Activated CD4-positive, alpha-beta T cell treated with anti-CD3 and anti-CD28 coated beads, Interleukin-2, amount 10 ng/mL, durations not matched to agents 7 days and 5 days (primary cell): ENCODE measurements at regions not wholly inside any gene's neighbourhood (a gene's known extent, or its start where the extent isn't known, plus 50 kb on each side); places are given as distances from the start of the nearest gene placed in this dataset.
"Not testable (repeated sequence)": the region's sequence is repeated elsewhere in the genome, so short reads cannot be mapped to it uniquely, and the experiment has no call there.

ENCODE experiments used
- CTCF ChIA-PET: fragments of 350-600 bp; sonication (Branson Sonifier 250); formaldehyde crosslinking; loops from one replicate; lab custom pipeline; 2021; ENCODE audit warnings: antibody characterized with exemption; lab: Charles Lee
- POLR2A ChIA-PET: fragments of 350-600 bp; sonication (Branson Sonifier 250); formaldehyde crosslinking; loops from one replicate; lab custom pipeline; 2021; ENCODE audit warnings: antibody characterized with exemption; lab: Charles Lee
- DNase-seq: peaks from one replicate; pipeline ENCODE4 v3.0.0-alpha.2; 2020
- H3K27ac Mint-ChIP-seq: one replicate; pipeline ENCODE4 v1.8.0; 2021; ENCODE audit warnings: mild to moderate bottlenecking, moderate library complexity, mixed read lengths
- H3K27me3 Mint-ChIP-seq: one replicate; pipeline ENCODE4 v1.8.0; 2021; ENCODE audit warnings: mixed read lengths
- H3K36me3 Mint-ChIP-seq: one replicate; pipeline ENCODE4 v1.8.0; 2021; ENCODE audit warnings: low read depth, mixed read lengths
- H3K4me1 Mint-ChIP-seq: one replicate; pipeline ENCODE4 v1.8.0; 2021; ENCODE audit warnings: mixed read lengths
- H3K4me3 Mint-ChIP-seq: one replicate; pipeline ENCODE4 v1.8.0; 2021; ENCODE audit warnings: mild to moderate bottlenecking, moderate library complexity, mixed read lengths
- H3K9me3 Mint-ChIP-seq: one replicate; pipeline ENCODE4 v1.8.0; 2021; ENCODE audit warnings: mixed read lengths

DNA sequence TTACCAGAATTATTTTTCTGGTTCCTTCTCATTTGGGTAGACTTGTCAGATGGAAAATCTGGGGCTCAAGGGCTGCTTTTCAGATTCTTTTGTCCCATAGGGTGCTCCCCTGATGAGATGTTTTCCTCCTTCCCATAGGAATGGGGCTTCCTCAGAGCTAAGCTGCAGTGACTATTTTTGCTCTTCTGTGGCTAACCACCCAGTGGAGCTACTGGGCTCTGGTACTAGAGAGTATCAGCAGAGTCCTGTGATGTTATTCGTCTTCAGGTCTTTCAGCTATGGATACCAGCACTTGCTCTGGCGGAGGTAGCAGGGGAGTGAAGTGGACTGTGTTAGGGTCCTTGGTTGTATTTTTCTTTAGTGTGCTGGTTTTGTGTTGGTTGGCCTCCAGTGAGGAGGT lies 716.1 kb upstream of the LMO3 start:
- no peaks in the 10 kb centered on the region for H3K4me1 Mint-ChIP-seq
- POLR2A ChIA-PET, result no interaction called here

DNA sequence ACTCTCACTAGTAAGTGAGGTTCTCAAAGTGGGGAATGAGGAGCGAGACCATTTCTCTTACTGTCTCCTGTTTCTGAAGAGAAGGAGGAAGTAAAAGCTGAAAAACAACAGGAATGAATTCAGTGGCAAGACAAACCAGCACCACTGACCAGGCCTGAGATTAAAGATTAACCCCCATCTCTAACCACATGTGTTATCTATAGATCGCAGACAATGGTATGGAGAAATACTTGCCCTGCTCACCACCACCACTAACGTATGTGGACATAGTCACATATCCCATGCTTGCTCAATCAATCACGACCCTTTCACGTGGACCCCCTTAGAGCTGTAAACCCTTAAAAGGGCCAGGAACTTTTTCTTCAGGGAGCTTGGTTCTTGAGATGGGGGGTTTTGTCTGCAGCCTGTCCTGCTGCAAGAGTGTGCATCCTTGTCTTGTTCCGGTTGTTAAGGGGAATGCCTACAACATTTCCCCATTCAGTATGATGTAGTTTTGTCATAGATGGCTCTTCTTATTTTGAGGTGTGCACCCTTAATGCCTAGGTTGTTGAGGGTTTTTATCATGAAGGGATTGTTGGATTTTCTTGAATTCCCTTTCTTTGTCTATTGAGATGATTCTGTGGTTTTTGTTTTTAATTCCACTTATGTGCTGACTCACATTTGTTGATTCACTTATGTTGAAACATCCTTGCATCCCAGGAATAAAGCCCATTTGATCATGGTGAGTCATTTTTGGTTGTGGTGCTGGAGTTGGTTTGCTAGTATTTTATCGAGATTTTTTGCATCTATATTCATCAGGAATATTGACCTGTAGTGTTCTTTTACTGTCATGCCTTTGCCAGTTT lies 698.8 kb upstream of the LMO3 start:
- no peaks in the 10 kb centered on the region for H3K27me3 Mint-ChIP-seq
- CTCF ChIA-PET, result interaction anchor here (0.6 kb wide), 1 partner anchor 679 kb away, joined by 3 read pairs; no protein-coding TSS in a partner anchor
- DNase-seq, result no peak
- H3K9me3 Mint-ChIP-seq, result peaks cover 28% of the 10 kb centered on the region
- no peaks in the 10 kb centered on the region for H3K36me3 Mint-ChIP-seq
- H3K27ac Mint-ChIP-seq, result no peak overlapping the region
- POLR2A ChIA-PET, result no interaction called here
- H3K4me1 Mint-ChIP-seq, result no peaks in the 10 kb centered on the region
- no peak overlapping the region for H3K4me3 Mint-ChIP-seq

More for the DNA sequence above, 716.1 kb upstream of the LMO3 start:
- no peaks in the 10 kb centered on the region for H3K36me3 Mint-ChIP-seq
- H3K9me3 Mint-ChIP-seq, result peaks cover 19% of the 10 kb centered on the region
- H3K4me3 Mint-ChIP-seq, result no peak overlapping the region
- H3K27ac Mint-ChIP-seq, result no peak overlapping the region
- H3K27me3 Mint-ChIP-seq, result no peaks in the 10 kb centered on the region
- no peak for DNase-seq
- CTCF ChIA-PET, result no interaction called here

DNA sequence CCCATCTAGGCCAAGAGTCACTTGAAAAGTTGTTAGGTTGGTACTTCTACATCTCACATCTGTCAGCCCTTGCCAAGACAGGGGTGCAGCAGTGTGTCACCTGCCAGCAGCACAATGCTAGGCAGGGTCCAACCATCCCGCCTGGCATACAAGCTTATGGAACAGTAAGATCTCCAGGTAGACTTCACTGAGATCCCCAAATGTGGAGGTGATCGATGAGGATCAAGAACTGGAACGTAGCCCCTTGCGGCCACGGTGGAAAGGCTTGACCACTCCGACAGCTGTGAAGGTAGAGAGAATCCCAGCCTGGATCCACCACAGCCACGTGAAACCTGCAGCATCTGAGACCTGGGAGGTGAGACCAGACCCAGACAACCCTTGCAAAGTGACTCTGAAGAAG lies 696.0 kb upstream of the LMO3 start:
- ChIA-PET POLR2A (no interaction called here), CTCF (interaction anchor here (0.6 kb wide), 1 partner anchor 41 kb away, joined by 3 read pairs; no protein-coding TSS in a partner anchor)
- H3K27ac Mint-ChIP-seq, result no peak overlapping the region
- H3K4me3 Mint-ChIP-seq, result no peak overlapping the region
- DNase-seq, result no peak
- H3K4me1 Mint-ChIP-seq, result no peaks in the 10 kb centered on the region
- no peaks in the 10 kb centered on the region for H3K36me3 Mint-ChIP-seq
- H3K9me3 Mint-ChIP-seq, result peaks cover 29% of the 10 kb centered on the region
- no peaks in the 10 kb centered on the region for H3K27me3 Mint-ChIP-seq

DNA sequence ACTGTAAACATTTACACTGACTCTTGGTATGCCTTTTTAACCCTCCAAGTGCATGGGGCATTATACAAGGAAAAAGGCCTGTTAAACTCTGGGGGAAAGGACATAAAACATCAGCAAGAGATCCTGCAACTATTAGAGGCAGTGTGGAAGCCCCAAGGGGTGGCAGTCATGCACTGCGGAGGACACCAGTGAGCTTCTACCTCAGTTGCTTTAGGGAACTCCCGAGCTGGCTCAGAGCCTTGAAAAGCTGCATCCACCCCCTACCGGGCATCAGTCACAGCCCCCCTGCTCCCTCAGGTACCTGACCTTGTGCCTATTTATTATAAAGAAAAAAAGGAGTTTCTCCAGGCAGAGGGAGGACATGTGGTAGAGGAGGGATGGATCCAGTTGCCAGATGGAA lies 695.6 kb upstream of the LMO3 start:
- Mint-ChIP-seq H3K4me1 (no peaks in the 10 kb centered on the region), H3K9me3 (peaks cover 29% of the 10 kb centered on the region), H3K4me3 (no peak overlapping the region), H3K27me3 (no peaks in the 10 kb centered on the region), H3K36me3 (no peaks in the 10 kb centered on the region), H3K27ac (no peak overlapping the region)
- POLR2A ChIA-PET, result no interaction called here
- no peak for DNase-seq
- CTCF ChIA-PET, result interaction anchor here (0.6 kb wide), 1 partner anchor 40 kb away, joined by 3 read pairs; no protein-coding TSS in a partner anchor

DNA sequence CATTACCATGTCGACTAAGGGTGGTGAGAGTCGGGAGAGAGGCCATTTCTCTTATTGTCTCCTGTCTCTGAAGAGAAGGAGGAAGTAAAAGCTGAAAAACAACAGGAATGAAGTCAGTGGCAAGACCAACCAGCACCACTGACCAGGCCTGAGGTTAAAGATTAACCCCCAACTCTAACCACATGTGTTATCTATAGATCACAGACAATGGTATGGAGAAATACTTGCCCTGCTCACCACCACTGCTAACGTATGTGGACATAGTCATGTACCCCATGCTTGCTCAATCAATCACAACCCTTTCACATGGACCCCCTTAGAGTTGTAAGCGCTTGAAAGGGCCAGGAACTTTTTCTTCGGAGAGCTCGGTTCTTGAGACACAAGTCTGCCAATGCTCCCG lies 690.9 kb upstream of the LMO3 start:
- Mint-ChIP-seq H3K9me3 (peaks cover 20% of the 10 kb centered on the region), H3K27ac (no peak overlapping the region), H3K4me1 (no peaks in the 10 kb centered on the region), H3K27me3 (no peaks in the 10 kb centered on the region), H3K36me3 (no peaks in the 10 kb centered on the region), H3K4me3 (no peak overlapping the region)
- DNase-seq, result no peak
- POLR2A ChIA-PET, result no interaction called here
- CTCF ChIA-PET, result no interaction called here

DNA sequence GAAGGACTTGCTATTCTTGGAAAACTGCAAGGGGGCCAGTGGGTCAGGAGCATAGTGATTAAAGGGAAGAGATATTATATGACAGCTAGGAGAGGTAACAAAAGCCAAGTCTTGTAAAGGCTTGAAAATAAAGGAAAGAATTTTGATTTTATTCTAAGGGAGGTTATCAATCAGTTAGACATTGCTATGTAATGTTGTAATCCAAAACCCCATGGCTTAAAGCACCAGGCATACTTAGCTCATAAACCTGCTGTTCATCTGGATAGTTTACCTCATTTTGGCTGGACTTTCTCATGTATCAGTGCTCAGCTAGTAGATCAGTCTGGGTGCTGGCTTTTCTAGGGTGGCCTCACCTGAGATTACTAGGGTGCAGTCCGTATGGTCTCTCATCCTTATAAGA lies 680.9 kb upstream of the LMO3 start:
- Mint-ChIP-seq H3K27me3 (no peaks in the 10 kb centered on the region), H3K36me3 (no peaks in the 10 kb centered on the region), H3K27ac (no peak overlapping the region), H3K4me3 (no peak overlapping the region), H3K4me1 (no peaks in the 10 kb centered on the region), H3K9me3 (peaks cover 16% of the 10 kb centered on the region)
- no peak for DNase-seq
- ChIA-PET CTCF (interaction anchor here (0.6 kb wide), 1 partner anchor 26 kb away, joined by 3 read pairs; no protein-coding TSS in a partner anchor), POLR2A (no interaction called here)

DNA sequence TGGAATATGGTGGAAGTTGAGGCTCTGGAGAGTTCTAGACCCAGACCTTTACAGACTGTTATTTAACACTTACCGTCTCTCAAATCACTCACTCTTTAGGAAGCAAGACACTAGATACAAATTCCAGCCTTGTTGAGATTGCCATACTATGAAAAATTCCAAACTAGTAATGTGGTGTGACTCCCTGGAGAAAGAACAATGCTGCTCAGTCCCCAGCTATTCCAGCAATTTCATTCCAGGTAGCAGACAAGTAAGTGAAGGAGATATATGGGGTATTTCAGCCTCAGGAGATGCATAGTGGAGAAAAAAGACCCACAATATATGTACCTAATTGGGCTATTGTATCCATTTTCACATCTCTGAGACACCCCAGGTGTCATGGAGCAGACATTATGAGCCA lies 678.9 kb upstream of the LMO3 start:
- no peak for DNase-seq
- Mint-ChIP-seq H3K4me3 (no peak overlapping the region), H3K27ac (no peak overlapping the region), H3K4me1 (no peaks in the 10 kb centered on the region), H3K9me3 (peaks cover 16% of the 10 kb centered on the region), H3K36me3 (no peaks in the 10 kb centered on the region), H3K27me3 (no peaks in the 10 kb centered on the region)
- ChIA-PET CTCF (no interaction called here), POLR2A (no interaction called here)

DNA sequence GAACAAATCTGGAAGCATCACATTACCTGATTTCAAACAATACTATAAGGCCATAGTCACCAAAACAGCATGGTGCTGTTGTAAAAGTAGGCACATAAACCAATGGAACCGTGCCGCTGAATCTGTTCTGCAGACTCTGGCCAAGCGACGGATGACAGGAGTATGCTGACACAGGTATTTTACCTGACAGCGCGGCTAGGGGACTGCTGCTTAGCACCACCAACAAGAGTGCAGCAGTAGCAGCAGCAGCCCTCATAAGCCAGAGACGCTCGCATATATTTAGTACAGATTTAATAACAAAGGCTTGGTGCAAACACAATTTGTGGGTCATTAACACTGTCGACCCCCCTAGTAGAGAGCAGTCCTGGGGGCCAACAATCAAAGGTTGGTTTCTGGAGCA lies 677.6 kb upstream of the LMO3 start:
- Mint-ChIP-seq H3K4me1 (no peaks in the 10 kb centered on the region), H3K27ac (no peak overlapping the region), H3K9me3 (peaks cover 16% of the 10 kb centered on the region), H3K36me3 (no peaks in the 10 kb centered on the region), H3K27me3 (no peaks in the 10 kb centered on the region), H3K4me3 (no peak overlapping the region)
- POLR2A ChIA-PET, result no interaction called here
- CTCF ChIA-PET, result no interaction called here
- DNase-seq, result no peak

DNA sequence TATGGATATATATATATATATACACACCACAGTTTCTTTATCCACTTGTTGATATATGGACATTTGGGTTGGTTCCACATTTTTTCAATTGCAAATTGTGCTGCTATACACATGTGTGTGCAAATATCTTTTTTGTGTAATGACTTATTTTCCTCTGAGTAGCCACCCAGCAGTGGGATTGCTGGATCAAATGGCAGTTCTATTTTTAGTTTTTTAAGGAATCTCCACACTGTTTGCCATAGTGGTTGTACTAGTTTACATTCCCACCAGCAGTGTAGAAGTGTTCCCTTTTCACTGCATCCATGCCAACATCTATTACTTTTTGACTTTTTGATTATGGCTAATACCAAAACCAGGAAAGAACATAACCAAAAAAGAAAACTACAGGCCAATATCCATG lies 676.2 kb upstream of the LMO3 start:
- H3K27me3 Mint-ChIP-seq, H3K4me3 Mint-ChIP-seq, POLR2A ChIA-PET, H3K36me3 Mint-ChIP-seq, H3K4me1 Mint-ChIP-seq, CTCF ChIA-PET, H3K27ac Mint-ChIP-seq, DNase-seq: not testable (repeated sequence)
- H3K9me3 Mint-ChIP-seq, result peaks cover 13% of the 10 kb centered on the region

DNA sequence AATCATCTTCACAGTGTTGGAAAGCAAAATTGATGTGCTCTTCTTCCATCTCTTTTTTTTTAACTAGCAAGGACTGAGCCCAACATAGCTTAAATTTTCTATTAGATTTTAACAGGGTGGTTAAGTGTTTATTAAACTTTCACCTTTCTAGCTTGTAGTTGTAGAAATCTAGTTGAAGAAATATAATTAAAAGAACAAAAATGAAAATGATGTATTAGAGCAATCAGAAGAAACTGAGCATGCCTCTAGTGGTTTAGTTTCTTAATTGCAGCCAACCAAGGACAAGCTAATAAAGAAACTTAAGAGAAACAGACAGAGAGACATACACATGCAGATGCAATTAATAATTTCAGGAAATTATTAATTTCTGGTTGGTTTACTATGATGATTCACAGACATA lies 673.0 kb upstream of the LMO3 start:
- no peaks in the 10 kb centered on the region for H3K27me3 Mint-ChIP-seq
- H3K4me3 Mint-ChIP-seq, result no peak overlapping the region
- ChIA-PET CTCF (no interaction called here), POLR2A (no interaction called here)
- peaks cover 15% of the 10 kb centered on the region for H3K9me3 Mint-ChIP-seq
- no peak for DNase-seq
- H3K4me1 Mint-ChIP-seq, result no peaks in the 10 kb centered on the region
- H3K27ac Mint-ChIP-seq, result no peak overlapping the region
- no peaks in the 10 kb centered on the region for H3K36me3 Mint-ChIP-seq

DNA sequence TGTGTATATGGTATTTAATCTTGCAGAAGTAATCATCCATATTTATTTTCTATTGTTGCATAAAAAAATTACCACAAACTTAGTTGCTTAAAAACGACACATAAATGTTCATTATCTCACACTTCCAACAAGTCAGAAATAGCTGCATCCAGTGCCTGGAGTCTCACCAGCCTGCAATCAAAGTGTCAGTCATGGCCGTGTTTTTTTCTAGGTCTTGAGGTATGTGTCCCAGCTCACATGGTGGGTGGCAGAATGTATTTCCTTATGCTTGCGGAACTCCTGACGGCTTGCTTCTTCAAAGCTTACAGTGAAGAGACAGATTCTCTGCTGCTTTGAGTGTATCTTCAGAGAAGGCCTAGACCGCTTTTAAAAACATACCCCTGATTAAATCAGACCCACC lies 670.2 kb upstream of the LMO3 start:
- Mint-ChIP-seq H3K9me3 (peaks cover 7% of the 10 kb centered on the region), H3K4me1 (no peaks in the 10 kb centered on the region), H3K27ac (no peak overlapping the region), H3K36me3 (no peaks in the 10 kb centered on the region), H3K27me3 (no peaks in the 10 kb centered on the region), H3K4me3 (no peak overlapping the region)
- POLR2A ChIA-PET, result no interaction called here
- CTCF ChIA-PET, result no interaction called here
- no peak for DNase-seq

DNA sequence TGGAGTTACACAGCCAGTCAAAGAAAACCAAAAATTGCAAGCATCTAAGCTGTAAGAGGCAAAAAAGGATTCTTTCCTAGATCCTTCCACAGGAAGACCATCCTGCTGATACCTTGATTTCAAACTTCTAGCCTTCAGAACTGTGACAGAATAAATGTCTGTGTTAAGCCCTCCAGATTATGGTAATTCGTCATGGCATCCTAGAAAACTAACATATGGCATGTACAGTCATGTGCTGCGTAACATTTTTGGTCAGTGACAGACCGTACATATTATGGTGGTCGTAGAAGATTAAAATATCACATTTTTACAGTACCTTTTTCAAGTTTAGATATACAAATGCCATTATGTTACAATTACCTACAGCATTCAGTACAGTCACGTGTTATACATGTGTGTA lies 660.9 kb upstream of the LMO3 start:
- Mint-ChIP-seq H3K4me3 (no peak overlapping the region), H3K4me1 (no peaks in the 10 kb centered on the region), H3K27ac (no peak overlapping the region), H3K36me3 (no peaks in the 10 kb centered on the region), H3K9me3 (peaks cover 10% of the 10 kb centered on the region), H3K27me3 (no peaks in the 10 kb centered on the region)
- no peak for DNase-seq
- ChIA-PET POLR2A (no interaction called here), CTCF (no interaction called here)

DNA sequence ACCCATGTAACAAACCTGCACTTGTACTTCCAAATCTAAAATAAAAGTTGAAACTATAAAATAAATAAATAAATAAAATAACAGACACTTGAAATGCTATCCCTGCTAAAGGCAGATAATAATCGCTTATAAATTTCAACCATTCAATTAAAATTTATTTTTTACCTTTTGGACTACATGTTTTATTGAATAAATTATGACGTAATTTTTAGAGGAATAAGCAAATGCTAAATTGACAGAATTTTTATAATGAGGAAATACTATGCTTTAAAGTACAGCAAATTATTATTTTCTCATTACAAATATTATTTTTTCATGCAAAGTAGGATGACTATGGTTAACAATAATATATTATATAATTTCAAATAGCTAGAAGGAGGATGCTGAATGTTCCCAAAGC lies 658.6 kb upstream of the LMO3 start:
- Mint-ChIP-seq H3K4me1 (no peaks in the 10 kb centered on the region), H3K27ac (no peak overlapping the region), H3K27me3 (no peaks in the 10 kb centered on the region), H3K4me3 (no peak overlapping the region), H3K9me3 (peaks cover 5% of the 10 kb centered on the region), H3K36me3 (no peaks in the 10 kb centered on the region)
- no peak for DNase-seq
- ChIA-PET POLR2A (no interaction called here), CTCF (no interaction called here)

DNA sequence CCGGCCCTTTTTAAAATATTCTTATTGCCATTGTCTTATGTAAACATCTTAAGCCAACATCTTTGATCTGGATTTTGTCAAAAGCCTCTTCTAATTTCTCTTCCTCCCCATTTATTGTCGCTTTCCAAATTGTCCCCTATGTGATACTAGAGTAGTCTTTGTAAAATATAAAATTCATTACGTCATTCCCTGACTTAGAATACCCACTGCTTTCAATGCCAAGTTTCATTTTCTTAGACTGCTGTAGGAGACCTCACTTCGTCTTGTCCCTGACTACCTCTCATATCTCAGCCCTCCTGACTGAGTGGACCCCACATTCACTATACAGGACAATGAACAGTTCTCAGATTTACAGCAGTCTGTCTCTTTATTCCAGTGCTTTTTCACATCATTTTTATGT lies 633.9 kb upstream of the LMO3 start:
- CTCF ChIA-PET, result no interaction called here
- H3K27ac Mint-ChIP-seq, result no peak overlapping the region
- no peaks in the 10 kb centered on the region for H3K36me3 Mint-ChIP-seq
- peaks cover 19% of the 10 kb centered on the region for H3K9me3 Mint-ChIP-seq
- no peak overlapping the region for H3K4me3 Mint-ChIP-seq
- POLR2A ChIA-PET, result no interaction called here
- H3K4me1 Mint-ChIP-seq, result no peaks in the 10 kb centered on the region
- no peak for DNase-seq
- H3K27me3 Mint-ChIP-seq, result no peaks in the 10 kb centered on the region
